GM19240 (cell line): ENCODE measurements at regions not wholly inside any gene's neighbourhood (a gene's known extent, or its start where the extent isn't known, plus 50 kb on each side); places are given as distances from the start of the nearest gene placed in this dataset.

ENCODE experiments used
- DNase-seq: peaks from one replicate; pipeline ENCODE4 v3.0.0; 2011; ENCODE audit warnings: low spot score; ENCODE audit not compliant: insufficient read length

GRCh38 chr5:44868541-44868940, 59.8 kb downstream of the MRPS30 start:
- DNase-seq: no peak

GRCh38 chr5:44869928-44870327, 61.2 kb downstream of the MRPS30 start:
- DNase-seq: no peak

- DNase-seq: no peak
Measured at GRCh38 chr5:44870430-44870829, 61.7 kb downstream of the MRPS30 start.

GRCh38 chr5:44871401-44871800, 62.7 kb downstream of the MRPS30 start:
- no peak for DNase-seq

GRCh38 chr5:44875661-44876605, 67.2 kb downstream of the MRPS30 start:
- DNase-seq: peak; percentile 22

- no peak for DNase-seq
Measured at GRCh38 chr5:44881266-44881665, 72.5 kb downstream of the MRPS30 start.

GRCh38 chr5:44884036-44884435, 75.3 kb downstream of the MRPS30 start:
- no peak for DNase-seq

- DNase-seq: peak; percentile 13
Measured at GRCh38 chr5:44885903-44886302, 77.2 kb downstream of the MRPS30 start.

GRCh38 chr5:44887722-44888121, 79.0 kb downstream of the MRPS30 start:
- no peak for DNase-seq

GRCh38 chr5:44888435-44888834, 79.7 kb downstream of the MRPS30 start:
- DNase-seq: no peak

- DNase-seq: no peak
Measured at GRCh38 chr5:44891116-44891515, 82.4 kb downstream of the MRPS30 start.

- no peak for DNase-seq
Measured at GRCh38 chr5:44900273-44900954, 91.7 kb downstream of the MRPS30 start.

- DNase-seq: no peak
Measured at GRCh38 chr5:44907396-44907795, 98.6 kb downstream of the MRPS30 start.

- no peak for DNase-seq
Measured at GRCh38 chr5:44909004-44909403, 100.3 kb downstream of the MRPS30 start.

GRCh38 chr5:44911501-44911900, 102.8 kb downstream of the MRPS30 start:
- no peak for DNase-seq

- DNase-seq: no peak
Measured at GRCh38 chr5:44914221-44914620, 105.5 kb downstream of the MRPS30 start.

- DNase-seq: no peak
Measured at GRCh38 chr5:44919560-44919959, 110.8 kb downstream of the MRPS30 start.

- DNase-seq: no peak
Measured at GRCh38 chr5:44927115-44927733, 118.5 kb downstream of the MRPS30 start.

GRCh38 chr5:44932922-44933585, 124.3 kb downstream of the MRPS30 start:
- DNase-seq: no peak

GRCh38 chr5:44933686-44934085, 124.9 kb downstream of the MRPS30 start:
- no peak for DNase-seq

- DNase-seq: no peak
Measured at GRCh38 chr5:44935262-44935661, 126.5 kb downstream of the MRPS30 start.

GRCh38 chr5:44935871-44936270, 127.1 kb downstream of the MRPS30 start:
- DNase-seq: no peak
